ENCODE measurements at regions not wholly inside any gene's neighbourhood (a gene's known extent, or its start where the extent isn't known, plus 50 kb on each side); places are given as distances from the start of the nearest gene placed in this dataset.

DNA sequence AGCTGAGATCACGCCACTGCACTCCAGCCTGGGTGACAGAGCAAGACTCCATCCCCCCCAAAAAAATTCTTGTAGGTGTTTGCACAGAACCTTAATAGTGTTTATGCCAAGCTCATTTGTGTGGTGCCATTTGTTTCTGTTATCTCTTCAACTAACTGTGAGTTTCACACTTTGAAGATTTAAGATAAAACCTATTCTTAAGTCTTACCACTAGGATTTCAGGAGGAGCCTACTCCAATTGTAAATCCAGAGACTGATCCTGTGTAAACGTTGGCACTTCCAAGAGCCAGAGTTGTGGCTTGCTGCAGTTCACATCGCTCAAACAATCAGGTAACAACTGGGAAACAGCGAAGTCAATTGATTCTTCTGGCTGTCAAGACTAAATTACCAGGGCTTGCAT, 242.4 kb upstream of the SATB1 start:
- DNase-seq (ENCODE audit: low spot score): no peak
- no peaks in the 10 kb centered on the region for H3K27me3 ChIP-seq (replicated peaks; ENCODE audit: insufficient read depth, low read depth, low read length, poor library complexity)
- CTCF ChIA-PET: no interaction called here
- H3K9me3 ChIP-seq (ENCODE audit: low read depth, low read length, poor library complexity, severe bottlenecking): no peaks in the 10 kb centered on the region
- TF ChIP-seq, protein P1, sequence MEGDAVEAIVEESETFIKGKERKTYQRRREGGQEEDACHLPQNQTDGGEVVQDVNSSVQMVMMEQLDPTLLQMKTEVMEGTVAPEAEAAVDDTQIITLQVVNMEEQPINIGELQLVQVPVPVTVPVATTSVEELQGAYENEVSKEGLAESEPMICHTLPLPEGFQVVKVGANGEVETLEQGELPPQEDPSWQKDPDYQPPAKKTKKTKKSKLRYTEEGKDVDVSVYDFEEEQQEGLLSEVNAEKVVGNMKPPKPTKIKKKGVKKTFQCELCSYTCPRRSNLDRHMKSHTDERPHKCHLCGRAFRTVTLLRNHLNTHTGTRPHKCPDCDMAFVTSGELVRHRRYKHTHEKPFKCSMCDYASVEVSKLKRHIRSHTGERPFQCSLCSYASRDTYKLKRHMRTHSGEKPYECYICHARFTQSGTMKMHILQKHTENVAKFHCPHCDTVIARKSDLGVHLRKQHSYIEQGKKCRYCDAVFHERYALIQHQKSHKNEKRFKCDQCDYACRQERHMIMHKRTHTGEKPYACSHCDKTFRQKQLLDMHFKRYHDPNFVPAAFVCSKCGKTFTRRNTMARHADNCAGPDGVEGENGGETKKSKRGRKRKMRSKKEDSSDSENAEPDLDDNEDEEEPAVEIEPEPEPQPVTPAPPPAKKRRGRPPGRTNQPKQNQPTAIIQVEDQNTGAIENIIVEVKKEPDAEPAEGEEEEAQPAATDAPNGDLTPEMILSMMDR (conservative IDR thresholded peaks at IDR 0.05; ENCODE audit: low read depth, low read length): no peak
- TF ChIP-seq EZH2 (IDR thresholded peaks at IDR 0.05; ENCODE audit: borderline replicate concordance, low read depth, low read length, poor library complexity, severe bottlenecking): no peak
- BruUV-seq (replicated peaks): no TSS peak
- H3K4me3 ChIP-seq (ENCODE audit: low read depth, low read length, poor library complexity, severe bottlenecking): no peak overlapping the region
- intact Hi-C loops (cut with micrococcal nuclease; ENCODE audit: unreplicated experiment): no loop called here
- H3K4me1 ChIP-seq (ENCODE audit: insufficient read depth, low read length, poor library complexity, severe bottlenecking): no peaks in the 10 kb centered on the region
- no peaks in the 10 kb centered on the region for H3K36me3 ChIP-seq (ENCODE audit: insufficient read depth, low read length, poor library complexity, severe bottlenecking)
- POLR2A ChIA-PET (ENCODE audit: low non-redundant PET): no interaction called here
- H3K27ac ChIP-seq (ENCODE audit: low read depth, low read length, poor library complexity, severe bottlenecking): no peak overlapping the region

GRCh38 chr3:18666655-18667054, 241.5 kb upstream of the SATB1 start:
- ChIA-PET POLR2A (ENCODE audit: low non-redundant PET) (no interaction called here), CTCF (no interaction called here)
- H3K36me3 ChIP-seq (ENCODE audit: insufficient read depth, low read length, poor library complexity, severe bottlenecking): no peaks in the 10 kb centered on the region
- H3K27ac ChIP-seq (ENCODE audit: low read depth, low read length, poor library complexity, severe bottlenecking): no peak overlapping the region
- H3K4me3 ChIP-seq (ENCODE audit: low read depth, low read length, poor library complexity, severe bottlenecking): no peak overlapping the region
- no TSS peak for BruUV-seq (replicated peaks)
- intact Hi-C loops (cut with micrococcal nuclease; ENCODE audit: unreplicated experiment): no loop called here
- no peak for DNase-seq (ENCODE audit: low spot score)
- H3K27me3 ChIP-seq (replicated peaks; ENCODE audit: insufficient read depth, low read depth, low read length, poor library complexity): no peaks in the 10 kb centered on the region
- H3K4me1 ChIP-seq (ENCODE audit: insufficient read depth, low read length, poor library complexity, severe bottlenecking): no peaks in the 10 kb centered on the region
- H3K9me3 ChIP-seq (ENCODE audit: low read depth, low read length, poor library complexity, severe bottlenecking): no peaks in the 10 kb centered on the region
- TF ChIP-seq, protein P1 (conservative IDR thresholded peaks at IDR 0.05; ENCODE audit: low read depth, low read length): no peak
- TF ChIP-seq EZH2 (IDR thresholded peaks at IDR 0.05; ENCODE audit: borderline replicate concordance, low read depth, low read length, poor library complexity, severe bottlenecking): no peak

- no peak for TF ChIP-seq EZH2 (IDR thresholded peaks at IDR 0.05; ENCODE audit: borderline replicate concordance, low read depth, low read length, poor library complexity, severe bottlenecking)
- TF ChIP-seq, protein P1 (conservative IDR thresholded peaks at IDR 0.05; ENCODE audit: low read depth, low read length): no peak
- BruUV-seq (replicated peaks): no TSS peak
- ChIA-PET CTCF (no interaction called here), POLR2A (ENCODE audit: low non-redundant PET) (no interaction called here)
- no peaks in the 10 kb centered on the region for H3K9me3 ChIP-seq (ENCODE audit: low read depth, low read length, poor library complexity, severe bottlenecking)
- no peak overlapping the region for H3K27ac ChIP-seq (ENCODE audit: low read depth, low read length, poor library complexity, severe bottlenecking)
- no peaks in the 10 kb centered on the region for H3K4me1 ChIP-seq (ENCODE audit: insufficient read depth, low read length, poor library complexity, severe bottlenecking)
- DNase-seq (ENCODE audit: low spot score): no peak
- no peak overlapping the region for H3K4me3 ChIP-seq (ENCODE audit: low read depth, low read length, poor library complexity, severe bottlenecking)
- no peaks in the 10 kb centered on the region for H3K27me3 ChIP-seq (replicated peaks; ENCODE audit: insufficient read depth, low read depth, low read length, poor library complexity)
- intact Hi-C loops (cut with micrococcal nuclease; ENCODE audit: unreplicated experiment): no loop called here
- no peaks in the 10 kb centered on the region for H3K36me3 ChIP-seq (ENCODE audit: insufficient read depth, low read length, poor library complexity, severe bottlenecking)
Observed at GRCh38 chr3:18660059-18660458, 234.9 kb upstream of the SATB1 start.
